Sigmoid colon (tissue), 6 donors: ENCODE measurements at regions not wholly inside any gene's neighbourhood (a gene's known extent, or its start where the extent isn't known, plus 50 kb on each side); places are given as distances from the start of the nearest gene placed in this dataset.

Experiments used
- DNase-seq: peaks from one replicate; pipeline ENCODE4 v3.0.0-alpha.2; 2019
- H3K27ac ChIP-seq, 4 donors: fragments of 200-600 bp; sonication (generic); one replicate each; pipeline ENCODE4 v1.5.1; 2016 to 2019; ENCODE audit warnings: mild to moderate bottlenecking in 1 of 4
- H3K27me3 ChIP-seq, 3 donors: fragments of 200-600 bp; sonication (generic); one replicate each; pipeline ENCODE4 v1.5.1; 2019; ENCODE audit warnings: mild to moderate bottlenecking in 1 of 3
- H3K36me3 ChIP-seq, 4 donors: fragments of 200-600 bp; sonication (generic); one replicate each; pipeline ENCODE4 v1.5.1; 2016 to 2019
- H3K4me1 ChIP-seq, 4 donors: fragments of 200-600 bp; sonication (generic); one replicate each; pipeline ENCODE4 v1.5.1; 2017 to 2019
- H3K4me3 ChIP-seq, 4 donors: fragments of 200-600 bp; sonication (generic); one replicate each; pipeline ENCODE4 v1.5.1; 2017 to 2019; ENCODE audit warnings: mild to moderate bottlenecking in 2 of 4, moderate library complexity in 1 of 4
- H3K9me3 ChIP-seq, 4 donors: fragments of 200-600 bp in 3 of 4; sonication (generic) in 3 of 4; one replicate each; pipeline versions ENCODE4 v1.5.1 to v1.6.1; 2013 to 2019
- EP300 ChIP-seq, 4 donors: sonication (generic); formaldehyde crosslinking; IDR thresholded peaks; one replicate each; pipeline ENCODE4 v1.6.1; 2017; ENCODE audit warnings: antibody characterized with exemption in 4 of 4
- POLR2A ChIP-seq, 2 donors: fragments of 450-650 bp; IDR thresholded peaks; one replicate each; pipeline ENCODE4 v1.6.1; 2016; ENCODE audit warnings: antibody characterized with exemption in 2 of 2, mild to moderate bottlenecking in 2 of 2, moderate library complexity in 2 of 2
- POLR2AphosphoS5 ChIP-seq, 4 donors: sonication (generic); formaldehyde crosslinking; IDR thresholded peaks; one replicate each; pipeline ENCODE4 v1.6.1; 2017; ENCODE audit warnings: antibody characterized with exemption in 4 of 4
- WGBS, 2 donors: extraction: QIAGEN DNeasy Blood & Tissue Kit; methylation state at CpG; one replicate each; pipeline ENCODE4 v1.1.7; 2013; 5-methylcytosine and 5-hydroxymethylcytosine counted together
- intact Hi-C: fragments of 100-400 bp; cut with DNase I; formaldehyde crosslinking; loops from one replicate; pipeline ENCODE4 v1.15.1; 2023
- TF ChIP-seq, protein P1 (sequence below), 4 experiments: fragments of 450-650 bp in 3 of 4; fragments of 200-600 bp in 1 of 4; IDR thresholded peaks; one replicate each; pipeline ENCODE4 v1.5.1; 2016 to 2019; ENCODE audit warnings: antibody characterized with exemption in 4 of 4, mild to moderate bottlenecking in 3 of 4, moderate library complexity in 2 of 4
- donor health status: healthy with polysubstance abuse.
- donor health status: healthy.

DNA sequence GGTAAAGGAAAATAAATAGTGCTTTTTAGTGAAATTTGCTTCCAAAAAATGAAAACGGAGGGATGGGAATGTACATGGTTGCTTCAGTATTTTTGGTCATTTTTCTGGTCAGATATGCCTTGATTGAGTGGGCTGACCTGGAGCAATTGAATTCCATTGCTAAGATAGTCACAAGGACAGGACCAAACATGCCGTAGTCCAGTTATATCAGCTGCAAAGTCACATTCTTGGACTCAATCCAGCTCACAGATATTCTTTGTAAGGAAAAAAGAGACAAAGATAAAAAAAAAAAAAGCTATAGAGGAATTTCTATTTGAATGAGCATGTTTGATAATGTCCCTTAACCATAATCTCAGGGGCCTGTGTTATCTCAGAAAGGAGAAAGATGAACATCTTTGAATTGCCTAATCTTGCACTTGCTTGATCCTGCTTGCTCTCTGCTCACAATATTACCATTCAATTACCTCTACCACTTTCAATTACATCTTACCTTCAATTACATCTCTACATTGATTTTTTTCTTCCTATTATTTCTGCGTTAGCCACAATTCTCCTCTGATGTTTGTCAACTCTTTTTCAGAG, 75.4 kb upstream of the PACRGL start:
- Histone ChIP-seq H3K4me1 (no peaks in the 10 kb centered on the region), H3K9me3 (no peaks in the 10 kb centered on the region), H3K27me3 (no peaks in the 10 kb centered on the region), H3K4me3 (no peak overlapping the region), H3K36me3 (no peaks in the 10 kb centered on the region), H3K27ac (no peak overlapping the region)
- intact Hi-C loops: no loop called here
- no peak for DNase-seq
- 49 to 65% methylated on average over 3 of the region's 3 CpGs for WGBS, 2 donors
- TF ChIP-seq EP300 (IDR thresholded peaks at IDR 0.05) (no peak), POLR2AphosphoS5 (IDR thresholded peaks at IDR 0.05) (no peak), POLR2A (IDR thresholded peaks at IDR 0.05) (no peak)
- TF ChIP-seq, protein P1, sequence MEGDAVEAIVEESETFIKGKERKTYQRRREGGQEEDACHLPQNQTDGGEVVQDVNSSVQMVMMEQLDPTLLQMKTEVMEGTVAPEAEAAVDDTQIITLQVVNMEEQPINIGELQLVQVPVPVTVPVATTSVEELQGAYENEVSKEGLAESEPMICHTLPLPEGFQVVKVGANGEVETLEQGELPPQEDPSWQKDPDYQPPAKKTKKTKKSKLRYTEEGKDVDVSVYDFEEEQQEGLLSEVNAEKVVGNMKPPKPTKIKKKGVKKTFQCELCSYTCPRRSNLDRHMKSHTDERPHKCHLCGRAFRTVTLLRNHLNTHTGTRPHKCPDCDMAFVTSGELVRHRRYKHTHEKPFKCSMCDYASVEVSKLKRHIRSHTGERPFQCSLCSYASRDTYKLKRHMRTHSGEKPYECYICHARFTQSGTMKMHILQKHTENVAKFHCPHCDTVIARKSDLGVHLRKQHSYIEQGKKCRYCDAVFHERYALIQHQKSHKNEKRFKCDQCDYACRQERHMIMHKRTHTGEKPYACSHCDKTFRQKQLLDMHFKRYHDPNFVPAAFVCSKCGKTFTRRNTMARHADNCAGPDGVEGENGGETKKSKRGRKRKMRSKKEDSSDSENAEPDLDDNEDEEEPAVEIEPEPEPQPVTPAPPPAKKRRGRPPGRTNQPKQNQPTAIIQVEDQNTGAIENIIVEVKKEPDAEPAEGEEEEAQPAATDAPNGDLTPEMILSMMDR (IDR thresholded peaks at IDR 0.05): no peak

DNA sequence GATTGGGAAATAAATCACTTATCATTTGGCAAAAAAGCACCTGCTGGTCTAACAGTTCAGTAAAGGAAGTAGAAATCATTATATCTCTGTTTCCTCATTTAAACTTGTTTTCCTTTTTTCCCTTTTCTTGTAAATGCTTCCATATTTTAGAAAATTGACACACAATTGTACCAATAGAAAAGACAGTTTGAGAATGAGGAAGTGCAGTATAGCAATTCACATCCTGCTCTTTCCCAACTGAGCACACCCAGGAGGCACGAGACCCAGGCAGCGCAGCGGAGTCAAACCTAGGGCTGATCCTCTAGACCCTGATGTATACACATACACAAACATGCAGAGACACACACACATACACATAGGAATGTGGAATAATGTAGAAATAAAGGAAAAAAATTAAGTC, 74.8 kb upstream of the PACRGL start:
- DNase-seq: no peak
- Histone ChIP-seq H3K27me3 (no peaks in the 10 kb centered on the region), H3K9me3 (no peaks in the 10 kb centered on the region), H3K27ac (no peak overlapping the region), H3K4me3 (no peak overlapping the region), H3K36me3 (no peaks in the 10 kb centered on the region), H3K4me1 (no peaks in the 10 kb centered on the region)
- 16 to 44% methylated on average over 3 of the region's 3 CpGs for WGBS, 2 donors
- TF ChIP-seq POLR2AphosphoS5 (IDR thresholded peaks at IDR 0.05): peak in 1 of 4 donors; percentile 13
- TF ChIP-seq, protein P1 (IDR thresholded peaks at IDR 0.05): no peak
- intact Hi-C loops: no loop called here

DNA sequence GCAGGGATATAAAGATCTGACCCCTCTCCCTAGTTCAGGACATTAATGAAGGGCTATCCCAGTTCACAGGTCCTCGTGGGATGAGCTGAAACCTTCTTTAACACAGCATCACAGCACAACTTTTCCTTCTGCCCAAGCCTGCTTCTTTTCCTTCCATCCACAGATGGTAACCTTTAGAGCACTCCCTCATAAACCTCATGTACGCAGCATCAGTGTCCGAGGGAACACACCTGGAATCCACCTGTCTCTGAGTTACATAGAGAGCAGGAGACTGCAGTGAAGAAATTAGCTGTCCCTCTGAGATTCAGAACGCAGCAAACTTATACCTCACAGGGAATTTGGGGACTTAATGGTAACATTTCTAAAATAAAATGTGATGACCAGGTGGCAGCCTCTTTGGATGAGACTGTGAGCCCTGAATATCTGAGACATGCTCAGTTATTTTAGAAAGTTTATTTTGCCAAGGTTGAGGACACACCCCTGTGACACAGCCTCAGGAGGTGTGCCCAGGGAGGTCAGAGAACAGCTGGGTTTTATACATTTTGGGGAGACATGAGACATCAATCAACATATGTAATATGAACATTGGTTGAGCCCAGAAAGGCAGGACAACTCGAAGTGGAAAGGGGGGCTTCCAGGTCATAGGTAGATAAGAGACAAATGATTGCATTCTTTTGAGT, 73.8 kb upstream of the PACRGL start:
- DNase-seq: no peak
- H3K36me3 ChIP-seq: no peaks in the 10 kb centered on the region
- H3K4me3 ChIP-seq: no peak overlapping the region
- no peaks in the 10 kb centered on the region for H3K9me3 ChIP-seq
- H3K27me3 ChIP-seq: no peaks in the 10 kb centered on the region
- TF ChIP-seq POLR2AphosphoS5 (IDR thresholded peaks at IDR 0.05) (no peak), EP300 (IDR thresholded peaks at IDR 0.05) (no peak), POLR2A (IDR thresholded peaks at IDR 0.05) (no peak)
- TF ChIP-seq, protein P1 (IDR thresholded peaks at IDR 0.05): no peak
- H3K4me1 ChIP-seq: no peaks in the 10 kb centered on the region
- intact Hi-C loops: no loop called here
- 28 to 63% methylated on average over 5 of the region's 5 CpGs for WGBS, 2 donors
- no peak overlapping the region for H3K27ac ChIP-seq

DNA sequence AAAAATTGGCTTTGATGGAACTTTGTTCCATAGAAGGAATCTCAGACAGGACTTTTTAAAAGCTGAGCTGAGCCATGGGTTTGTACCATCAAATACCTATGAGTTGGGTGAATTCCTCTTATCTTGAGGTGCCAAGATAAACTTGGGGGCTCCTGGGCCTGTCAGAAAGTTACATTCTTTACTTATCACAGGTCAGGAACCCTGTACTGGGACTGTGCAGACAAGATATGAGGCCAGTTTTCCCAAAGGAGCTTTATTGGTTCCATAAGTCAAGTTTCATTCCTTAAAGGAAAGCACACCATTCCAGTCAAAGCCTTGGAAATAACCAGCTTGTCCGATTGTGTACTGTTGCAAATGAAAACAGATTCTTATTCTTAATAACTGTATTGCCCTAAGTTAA, 72.4 kb upstream of the PACRGL start:
- 91 to 93% methylated on average over 1 of the region's 1 CpG for WGBS, 2 donors
- no peaks in the 10 kb centered on the region for H3K27me3 ChIP-seq
- intact Hi-C loops: no loop called here
- no peak overlapping the region for H3K27ac ChIP-seq
- no peak overlapping the region for H3K4me3 ChIP-seq
- TF ChIP-seq POLR2AphosphoS5 (IDR thresholded peaks at IDR 0.05): no peak
- no peak for DNase-seq
- H3K9me3 ChIP-seq: no peaks in the 10 kb centered on the region
- H3K36me3 ChIP-seq: no peaks in the 10 kb centered on the region
- H3K4me1 ChIP-seq: no peaks in the 10 kb centered on the region

DNA sequence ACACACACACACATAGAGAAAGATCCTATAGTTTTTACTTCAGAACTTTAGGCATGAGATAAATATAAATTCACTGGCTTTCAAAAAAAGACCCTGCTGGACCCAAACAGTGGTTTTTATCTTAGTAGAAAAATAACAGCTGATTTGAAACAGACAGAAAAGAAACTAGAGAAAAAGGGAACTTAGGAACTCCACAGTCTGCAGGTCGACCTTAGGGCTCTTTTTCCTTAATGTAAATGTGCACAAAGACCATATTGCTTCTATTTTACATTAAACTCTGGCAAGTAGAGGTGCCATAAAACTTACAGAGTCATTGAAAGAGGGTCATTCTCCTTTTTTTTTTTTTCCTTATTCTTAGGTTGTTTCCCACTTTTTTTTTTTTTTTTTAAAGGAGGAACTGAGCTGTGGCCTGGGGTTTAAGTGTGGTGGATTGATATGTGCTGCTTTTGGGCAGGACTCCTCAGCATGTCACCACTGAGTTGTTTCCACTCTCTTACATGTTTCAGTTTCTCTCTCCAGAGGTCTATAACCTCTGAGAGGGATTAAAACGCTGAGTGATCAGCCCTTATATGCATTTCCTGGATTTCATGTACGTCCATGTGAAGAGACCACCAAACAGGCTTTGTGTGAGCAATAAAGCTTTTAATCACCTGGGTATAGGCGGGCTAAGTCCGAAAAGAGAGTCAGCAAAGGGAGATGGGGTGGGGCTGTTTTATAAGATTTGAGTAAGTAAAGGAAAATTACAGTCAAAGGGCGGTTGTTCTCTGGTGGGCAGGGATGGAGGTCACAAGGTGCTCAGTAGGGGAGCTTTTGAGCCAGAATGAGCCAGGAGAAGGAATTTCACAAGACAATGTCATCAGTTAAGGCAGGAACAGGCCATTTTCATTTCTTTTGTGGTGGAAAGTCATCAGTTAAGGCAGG, 70.8 kb upstream of the PACRGL start:
- intact Hi-C loops: no loop called here
- H3K36me3 ChIP-seq: no peaks in the 10 kb centered on the region
- no peak for TF ChIP-seq POLR2AphosphoS5 (IDR thresholded peaks at IDR 0.05)
- no peak for TF ChIP-seq EP300 (IDR thresholded peaks at IDR 0.05)
- TF ChIP-seq POLR2A (IDR thresholded peaks at IDR 0.05): no peak
- TF ChIP-seq, protein P1 (IDR thresholded peaks at IDR 0.05): no peak
- H3K27me3 ChIP-seq: no peaks in the 10 kb centered on the region
- H3K27ac ChIP-seq: no peak overlapping the region
- DNase-seq: no peak
- H3K9me3 ChIP-seq: no peaks in the 10 kb centered on the region
- no peak overlapping the region for H3K4me3 ChIP-seq
- 11 to 44% methylated on average over 6 of the region's 6 CpGs for WGBS, 2 donors
- no peaks in the 10 kb centered on the region for H3K4me1 ChIP-seq
